ENCODE measurements at regions not wholly inside any gene's neighbourhood (a gene's known extent, or its start where the extent isn't known, plus 50 kb on each side); places are given as distances from the start of the nearest gene placed in this dataset.

DNA sequence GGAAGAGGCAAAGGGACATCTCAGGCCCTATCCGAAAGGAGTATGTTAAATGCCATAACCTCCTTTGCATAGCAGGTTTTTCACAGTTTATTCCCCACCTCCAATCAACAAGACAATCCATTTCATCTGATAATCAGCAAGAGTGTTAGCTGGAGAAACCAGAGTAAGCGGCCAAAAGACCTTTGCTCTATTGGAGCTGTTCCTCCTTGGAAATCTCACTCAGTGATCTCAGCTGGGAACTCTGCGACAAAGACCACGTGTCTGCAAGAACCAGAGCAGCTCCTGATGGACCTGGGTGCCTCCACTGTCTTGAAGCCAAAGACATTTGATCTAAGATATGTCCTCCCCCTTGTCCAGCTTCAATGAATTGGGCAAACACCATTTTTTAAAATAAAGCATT is 241.0 kb downstream of the SEC61B start:
- intact Hi-C loops (cut with DNase I, micrococcal nuclease), result no loop called here
- no peak overlapping the region for H3K4me3 ChIP-seq
- no peaks in the 10 kb centered on the region for H3K4me1 ChIP-seq (ENCODE audit: low read depth)
- ATAC-seq (no peak), DNase-seq (no peak)
- TF ChIP-seq, protein P1, sequence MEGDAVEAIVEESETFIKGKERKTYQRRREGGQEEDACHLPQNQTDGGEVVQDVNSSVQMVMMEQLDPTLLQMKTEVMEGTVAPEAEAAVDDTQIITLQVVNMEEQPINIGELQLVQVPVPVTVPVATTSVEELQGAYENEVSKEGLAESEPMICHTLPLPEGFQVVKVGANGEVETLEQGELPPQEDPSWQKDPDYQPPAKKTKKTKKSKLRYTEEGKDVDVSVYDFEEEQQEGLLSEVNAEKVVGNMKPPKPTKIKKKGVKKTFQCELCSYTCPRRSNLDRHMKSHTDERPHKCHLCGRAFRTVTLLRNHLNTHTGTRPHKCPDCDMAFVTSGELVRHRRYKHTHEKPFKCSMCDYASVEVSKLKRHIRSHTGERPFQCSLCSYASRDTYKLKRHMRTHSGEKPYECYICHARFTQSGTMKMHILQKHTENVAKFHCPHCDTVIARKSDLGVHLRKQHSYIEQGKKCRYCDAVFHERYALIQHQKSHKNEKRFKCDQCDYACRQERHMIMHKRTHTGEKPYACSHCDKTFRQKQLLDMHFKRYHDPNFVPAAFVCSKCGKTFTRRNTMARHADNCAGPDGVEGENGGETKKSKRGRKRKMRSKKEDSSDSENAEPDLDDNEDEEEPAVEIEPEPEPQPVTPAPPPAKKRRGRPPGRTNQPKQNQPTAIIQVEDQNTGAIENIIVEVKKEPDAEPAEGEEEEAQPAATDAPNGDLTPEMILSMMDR (IDR thresholded peaks at IDR 0.05), result no peak
- H3K9me3 ChIP-seq, result no peaks in the 10 kb centered on the region
- H3K36me3 ChIP-seq (ENCODE audit: low read depth), result no peaks in the 10 kb centered on the region

DNA sequence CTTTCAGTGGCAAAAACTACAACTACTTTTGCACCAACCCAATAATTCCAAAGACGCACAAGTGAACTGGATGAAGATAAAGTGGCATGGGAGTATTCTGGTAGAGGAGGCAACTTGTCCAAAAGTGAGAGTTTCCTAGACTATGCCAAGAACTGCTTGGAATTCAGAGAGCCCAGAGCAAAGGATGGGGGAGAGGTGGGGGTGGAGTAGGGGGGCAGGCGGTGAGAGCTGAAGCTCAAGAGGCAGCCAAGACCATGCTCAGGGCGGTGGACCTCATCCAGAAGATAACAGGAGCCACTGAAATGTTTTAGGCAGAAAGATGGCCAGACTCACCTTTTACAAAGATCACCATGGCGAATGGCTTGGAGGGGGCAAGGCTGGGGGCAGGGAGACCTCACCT is 242.5 kb downstream of the SEC61B start:
- H3K4me3 ChIP-seq, result no peak overlapping the region
- intact Hi-C loops (cut with DNase I, micrococcal nuclease), result no loop called here
- TF ChIP-seq, protein P1 (IDR thresholded peaks at IDR 0.05), result no peak
- ATAC-seq (no peak), DNase-seq (no peak)
- no peaks in the 10 kb centered on the region for H3K4me1 ChIP-seq (ENCODE audit: low read depth)
- no peaks in the 10 kb centered on the region for H3K36me3 ChIP-seq (ENCODE audit: low read depth)
- H3K9me3 ChIP-seq, result no peaks in the 10 kb centered on the region

DNA sequence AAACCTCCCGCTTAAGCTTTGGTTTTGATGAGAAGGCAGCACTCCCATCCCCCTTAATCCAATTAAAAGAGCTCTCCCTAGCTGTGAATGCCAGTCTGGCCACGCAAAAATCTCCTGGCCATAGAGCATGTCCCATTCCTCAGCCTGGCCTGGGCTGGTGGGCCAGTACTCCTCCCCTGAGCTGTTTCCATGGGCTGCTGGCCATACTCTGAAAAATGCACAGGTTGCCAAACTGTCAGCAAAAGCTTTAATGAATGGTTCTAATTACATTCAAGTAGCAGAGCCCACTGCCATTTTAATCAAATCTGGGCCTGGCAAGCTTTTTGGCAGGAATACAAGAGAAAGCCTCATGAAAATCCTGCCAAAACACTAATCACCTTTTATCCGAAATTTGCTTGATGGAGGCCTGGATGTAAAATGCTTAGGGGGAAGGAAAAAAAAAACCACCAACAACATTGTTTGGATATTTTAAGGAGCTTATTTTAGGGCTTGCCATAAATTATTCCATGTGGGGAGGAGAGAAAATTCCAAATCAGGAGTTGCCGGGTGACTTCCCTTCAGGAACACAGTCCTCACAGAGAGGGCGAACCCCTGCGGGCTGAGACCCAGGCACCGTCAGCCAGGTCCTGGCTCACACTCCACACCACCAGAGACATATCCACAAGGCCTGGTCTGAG is 243.3 kb downstream of the SEC61B start:
- no peaks in the 10 kb centered on the region for H3K36me3 ChIP-seq (ENCODE audit: low read depth)
- TF ChIP-seq, protein P1 (IDR thresholded peaks at IDR 0.05), result no peak
- intact Hi-C loops (cut with DNase I, micrococcal nuclease), result no loop called here
- DNase-seq, result no peak
- no peaks in the 10 kb centered on the region for H3K9me3 ChIP-seq
- H3K4me1 ChIP-seq (ENCODE audit: low read depth), result no peaks in the 10 kb centered on the region
- no peak overlapping the region for H3K4me3 ChIP-seq
- no peak for ATAC-seq

DNA sequence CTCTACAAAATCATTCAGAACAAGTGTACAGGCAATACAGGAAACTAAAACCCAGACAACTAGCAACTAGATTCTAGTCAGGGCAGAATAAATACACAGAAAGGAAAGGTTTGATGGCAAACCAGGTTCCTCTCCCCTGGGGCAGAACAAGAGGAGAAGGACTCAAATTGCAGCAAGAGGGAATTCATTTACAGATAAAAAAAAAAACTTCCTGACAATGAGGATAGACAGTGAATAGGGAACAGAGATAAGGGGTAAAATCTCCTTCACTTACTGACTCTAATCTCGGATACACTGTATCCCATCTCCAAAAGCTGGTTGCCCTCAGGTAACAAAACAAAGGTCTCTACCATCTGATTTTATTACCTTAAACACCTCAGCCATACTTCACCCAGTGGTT is 244.0 kb downstream of the SEC61B start:
- Histone ChIP-seq H3K4me3 (no peak overlapping the region), H3K9me3 (no peaks in the 10 kb centered on the region), H3K4me1 (ENCODE audit: low read depth) (no peaks in the 10 kb centered on the region), H3K36me3 (ENCODE audit: low read depth) (no peaks in the 10 kb centered on the region)
- DNase-seq, result no peak
- TF ChIP-seq, protein P1 (IDR thresholded peaks at IDR 0.05), result no peak
- intact Hi-C loops (cut with DNase I, micrococcal nuclease), result no loop called here
- ATAC-seq, result no peak

DNA sequence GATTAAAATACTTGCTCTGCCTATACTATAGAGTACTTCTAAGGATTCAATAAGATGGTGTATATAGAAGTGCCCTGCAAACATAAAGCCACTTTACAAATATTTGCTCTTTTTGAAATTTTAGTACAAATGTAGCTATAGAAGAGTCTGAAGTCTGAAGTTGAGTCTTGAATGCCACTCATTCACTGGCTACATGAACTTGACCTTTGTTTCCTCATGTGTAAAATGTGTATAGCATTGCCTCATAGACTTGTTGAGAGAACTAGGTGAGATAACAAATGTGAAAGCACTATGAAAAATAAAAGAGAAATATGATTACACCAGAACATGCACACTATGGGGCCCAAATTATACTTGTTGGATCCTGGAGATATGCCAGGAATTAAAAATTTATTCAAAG is 244.7 kb downstream of the SEC61B start:
- no peak for ATAC-seq
- DNase-seq, result no peak

More for the DNA sequence above, 244.7 kb downstream of the SEC61B start:
- Histone ChIP-seq H3K4me1 (ENCODE audit: low read depth) (no peaks in the 10 kb centered on the region), H3K4me3 (no peak overlapping the region), H3K9me3 (no peaks in the 10 kb centered on the region), H3K36me3 (ENCODE audit: low read depth) (no peaks in the 10 kb centered on the region)
- TF ChIP-seq, protein P1 (IDR thresholded peaks at IDR 0.05), result no peak
- intact Hi-C loops (cut with DNase I, micrococcal nuclease), result no loop called here
